ENCODE measurements at regions not wholly inside any gene's neighbourhood (a gene's known extent, or its start where the extent isn't known, plus 50 kb on each side); places are given as distances from the start of the nearest gene placed in this dataset.
A peak's percentile ranks its signal among the peaks of the same experiment; 100 is the strongest.

GRCh38 chr4:27779827-27780226 is 919.2 kb downstream of the STIM2 start:
- Histone ChIP-seq H2BK120ac (ENCODE audit: low read depth, low read length) (no peak overlapping the region), H3K79me2 (ENCODE audit: control insufficient read depth, insufficient read depth, low read length) (no peaks in the 10 kb centered on the region), H3K4me3 (ENCODE audit: low read length) (no peak overlapping the region), H3K27ac (ENCODE audit: low read depth, low read length) (no peak overlapping the region), H3K27me3 (ENCODE audit: insufficient read depth, low read length, poor library complexity) (no peaks in the 10 kb centered on the region), H3K4ac (ENCODE audit: low read depth, low read length) (no peak overlapping the region), H4K8ac (ENCODE audit: low read depth, low read length) (no peak overlapping the region), H4K5ac (ENCODE audit: low read length) (no peak overlapping the region), H3K4me2 (ENCODE audit: low read length) (no peak overlapping the region), H3K23ac (ENCODE audit: low read length) (no peak overlapping the region), H2BK5ac (ENCODE audit: low read length) (no peak overlapping the region), H3K56ac (ENCODE audit: low read length) (no peak overlapping the region), H3K36me3 (ENCODE audit: control insufficient read depth, insufficient read depth, low read length) (no peaks in the 10 kb centered on the region), H2BK15ac (replicated peaks; ENCODE audit: low read depth) (no peak overlapping the region), H2AK5ac (ENCODE audit: low read length) (no peak overlapping the region), H3K18ac (ENCODE audit: low read length) (no peak overlapping the region), H3K79me1 (ENCODE audit: low read length) (no peaks in the 10 kb centered on the region), H3K9ac (ENCODE audit: low read length) (no peak overlapping the region), H3K4me1 (ENCODE audit: control insufficient read depth, low read depth, low read length) (no peaks in the 10 kb centered on the region)
- no CpG with 5 or more reads among the region's 1 CpG for WGBS (ENCODE audit: extremely low coverage, insufficient coverage, low lambda C conversion rate)
- DNase-seq: no peak

GRCh38 chr4:27787195-27787594 is 926.6 kb downstream of the STIM2 start:
- H3K36me3 ChIP-seq (ENCODE audit: control insufficient read depth, insufficient read depth, low read length): no peaks in the 10 kb centered on the region
- no peaks in the 10 kb centered on the region for H3K27me3 ChIP-seq (ENCODE audit: insufficient read depth, low read length, poor library complexity)
- no peak overlapping the region for H3K18ac ChIP-seq (ENCODE audit: low read length)
- H3K23ac ChIP-seq (ENCODE audit: low read length): no peak overlapping the region
- WGBS (ENCODE audit: extremely low coverage, insufficient coverage, low lambda C conversion rate): no CpG with 5 or more reads among the region's 2 CpGs
- H3K4ac ChIP-seq (ENCODE audit: low read depth, low read length): no peak overlapping the region
- H3K4me1 ChIP-seq (ENCODE audit: control insufficient read depth, low read depth, low read length): peaks cover 5% of the 10 kb centered on the region
- no peak overlapping the region for H2AK5ac ChIP-seq (ENCODE audit: low read length)
- no peak overlapping the region for H4K8ac ChIP-seq (ENCODE audit: low read depth, low read length)
- no peak overlapping the region for H3K4me3 ChIP-seq (ENCODE audit: low read length)
- H2BK5ac ChIP-seq (ENCODE audit: low read length): no peak overlapping the region
- H3K27ac ChIP-seq (ENCODE audit: low read depth, low read length): no peak overlapping the region
- H2BK15ac ChIP-seq (replicated peaks; ENCODE audit: low read depth): no peak overlapping the region
- no peak for DNase-seq
- no peaks in the 10 kb centered on the region for H3K79me1 ChIP-seq (ENCODE audit: low read length)
- no peak overlapping the region for H3K56ac ChIP-seq (ENCODE audit: low read length)
- H3K9ac ChIP-seq (ENCODE audit: low read length): no peak overlapping the region
- no peak overlapping the region for H2BK120ac ChIP-seq (ENCODE audit: low read depth, low read length)
- no peak overlapping the region for H3K4me2 ChIP-seq (ENCODE audit: low read length)
- no peaks in the 10 kb centered on the region for H3K79me2 ChIP-seq (ENCODE audit: control insufficient read depth, insufficient read depth, low read length)
- no peak overlapping the region for H4K5ac ChIP-seq (ENCODE audit: low read length)

- Histone ChIP-seq H3K4me3 (ENCODE audit: low read length) (no peak overlapping the region), H2BK5ac (ENCODE audit: low read length) (no peak overlapping the region), H3K79me1 (ENCODE audit: low read length) (no peaks in the 10 kb centered on the region), H3K23ac (ENCODE audit: low read length) (no peak overlapping the region), H3K18ac (ENCODE audit: low read length) (no peak overlapping the region), H3K27ac (ENCODE audit: low read depth, low read length) (no peak overlapping the region), H3K56ac (ENCODE audit: low read length) (no peak overlapping the region), H3K4me2 (ENCODE audit: low read length) (no peak overlapping the region), H4K5ac (ENCODE audit: low read length) (no peak overlapping the region), H4K8ac (ENCODE audit: low read depth, low read length) (no peak overlapping the region), H3K4me1 (ENCODE audit: control insufficient read depth, low read depth, low read length) (peaks cover 5% of the 10 kb centered on the region), H2BK120ac (ENCODE audit: low read depth, low read length) (no peak overlapping the region), H3K36me3 (ENCODE audit: control insufficient read depth, insufficient read depth, low read length) (no peaks in the 10 kb centered on the region), H3K27me3 (ENCODE audit: insufficient read depth, low read length, poor library complexity) (no peaks in the 10 kb centered on the region), H2BK15ac (replicated peaks; ENCODE audit: low read depth) (no peak overlapping the region), H3K4ac (ENCODE audit: low read depth, low read length) (no peak overlapping the region), H2AK5ac (ENCODE audit: low read length) (no peak overlapping the region), H3K79me2 (ENCODE audit: control insufficient read depth, insufficient read depth, low read length) (no peaks in the 10 kb centered on the region), H3K9ac (ENCODE audit: low read length) (no peak overlapping the region)
- DNase-seq: no peak
- no CpG with 5 or more reads among the region's 6 CpGs for WGBS (ENCODE audit: extremely low coverage, insufficient coverage, low lambda C conversion rate)
Observed at GRCh38 chr4:27789773-27790172, 929.1 kb downstream of the STIM2 start.

- DNase-seq: peak; percentile 23
- Histone ChIP-seq H2BK120ac (ENCODE audit: low read depth, low read length) (no peak overlapping the region), H3K27ac (ENCODE audit: low read depth, low read length) (no peak overlapping the region), H3K79me1 (ENCODE audit: low read length) (no peaks in the 10 kb centered on the region), H4K8ac (ENCODE audit: low read depth, low read length) (no peak overlapping the region), H2BK5ac (ENCODE audit: low read length) (no peak overlapping the region), H3K9ac (ENCODE audit: low read length) (no peak overlapping the region), H2AK5ac (ENCODE audit: low read length) (no peak overlapping the region), H3K4me3 (ENCODE audit: low read length) (no peak overlapping the region), H3K79me2 (ENCODE audit: control insufficient read depth, insufficient read depth, low read length) (no peaks in the 10 kb centered on the region), H4K5ac (ENCODE audit: low read length) (no peak overlapping the region), H3K4me2 (ENCODE audit: low read length) (no peak overlapping the region), H3K4ac (ENCODE audit: low read depth, low read length) (no peak overlapping the region), H3K23ac (ENCODE audit: low read length) (no peak overlapping the region), H3K27me3 (ENCODE audit: insufficient read depth, low read length, poor library complexity) (no peaks in the 10 kb centered on the region), H3K56ac (ENCODE audit: low read length) (no peak overlapping the region), H3K18ac (ENCODE audit: low read length) (no peak overlapping the region), H3K36me3 (ENCODE audit: control insufficient read depth, insufficient read depth, low read length) (no peaks in the 10 kb centered on the region), H3K4me1 (ENCODE audit: control insufficient read depth, low read depth, low read length) (peaks cover 5% of the 10 kb centered on the region), H2BK15ac (replicated peaks; ENCODE audit: low read depth) (no peak overlapping the region)
- no CpG with 5 or more reads among the region's 5 CpGs for WGBS (ENCODE audit: extremely low coverage, insufficient coverage, low lambda C conversion rate)
Observed at GRCh38 chr4:27790911-27791310, 930.3 kb downstream of the STIM2 start.

GRCh38 chr4:27791640-27792039 is 931.0 kb downstream of the STIM2 start:
- no peak overlapping the region for H3K4me3 ChIP-seq (ENCODE audit: low read length)
- no peak overlapping the region for H3K4me2 ChIP-seq (ENCODE audit: low read length)
- no peak overlapping the region for H4K8ac ChIP-seq (ENCODE audit: low read depth, low read length)
- WGBS (ENCODE audit: extremely low coverage, insufficient coverage, low lambda C conversion rate): no CpG with 5 or more reads among the region's 4 CpGs
- H3K27ac ChIP-seq (ENCODE audit: low read depth, low read length): no peak overlapping the region
- no peak overlapping the region for H3K18ac ChIP-seq (ENCODE audit: low read length)
- H3K23ac ChIP-seq (ENCODE audit: low read length): no peak overlapping the region
- no peak overlapping the region for H4K5ac ChIP-seq (ENCODE audit: low read length)
- H3K56ac ChIP-seq (ENCODE audit: low read length): no peak overlapping the region
- no peak overlapping the region for H2BK5ac ChIP-seq (ENCODE audit: low read length)
- no peaks in the 10 kb centered on the region for H3K79me2 ChIP-seq (ENCODE audit: control insufficient read depth, insufficient read depth, low read length)
- H2BK15ac ChIP-seq (replicated peaks; ENCODE audit: low read depth): no peak overlapping the region
- H3K79me1 ChIP-seq (ENCODE audit: low read length): no peaks in the 10 kb centered on the region
- H2BK120ac ChIP-seq (ENCODE audit: low read depth, low read length): no peak overlapping the region
- H2AK5ac ChIP-seq (ENCODE audit: low read length): no peak overlapping the region
- H3K4ac ChIP-seq (ENCODE audit: low read depth, low read length): no peak overlapping the region
- H3K4me1 ChIP-seq (ENCODE audit: control insufficient read depth, low read depth, low read length): peaks cover 5% of the 10 kb centered on the region
- H3K27me3 ChIP-seq (ENCODE audit: insufficient read depth, low read length, poor library complexity): no peaks in the 10 kb centered on the region
- H3K36me3 ChIP-seq (ENCODE audit: control insufficient read depth, insufficient read depth, low read length): no peaks in the 10 kb centered on the region
- no peak overlapping the region for H3K9ac ChIP-seq (ENCODE audit: low read length)
- no peak for DNase-seq

GRCh38 chr4:27807207-27807606 is 946.6 kb downstream of the STIM2 start:
- no peak overlapping the region for H2BK15ac ChIP-seq (replicated peaks; ENCODE audit: low read depth)
- H2BK5ac ChIP-seq (ENCODE audit: low read length): no peak overlapping the region
- no peaks in the 10 kb centered on the region for H3K27me3 ChIP-seq (ENCODE audit: insufficient read depth, low read length, poor library complexity)
- no peak overlapping the region for H4K5ac ChIP-seq (ENCODE audit: low read length)
- H3K36me3 ChIP-seq (ENCODE audit: control insufficient read depth, insufficient read depth, low read length): no peaks in the 10 kb centered on the region
- no peak overlapping the region for H3K27ac ChIP-seq (ENCODE audit: low read depth, low read length)
- no peak overlapping the region for H2AK5ac ChIP-seq (ENCODE audit: low read length)
- H3K4ac ChIP-seq (ENCODE audit: low read depth, low read length): no peak overlapping the region
- no CpG with 5 or more reads among the region's 3 CpGs for WGBS (ENCODE audit: extremely low coverage, insufficient coverage, low lambda C conversion rate)
- no peak overlapping the region for H3K56ac ChIP-seq (ENCODE audit: low read length)
- H3K4me3 ChIP-seq (ENCODE audit: low read length): no peak overlapping the region
- no peak overlapping the region for H3K9ac ChIP-seq (ENCODE audit: low read length)
- H3K79me1 ChIP-seq (ENCODE audit: low read length): no peaks in the 10 kb centered on the region
- H3K4me2 ChIP-seq (ENCODE audit: low read length): no peak overlapping the region
- DNase-seq: no peak
- H3K4me1 ChIP-seq (ENCODE audit: control insufficient read depth, low read depth, low read length): no peaks in the 10 kb centered on the region
- no peak overlapping the region for H4K8ac ChIP-seq (ENCODE audit: low read depth, low read length)
- no peak overlapping the region for H3K23ac ChIP-seq (ENCODE audit: low read length)
- H2BK120ac ChIP-seq (ENCODE audit: low read depth, low read length): no peak overlapping the region
- no peak overlapping the region for H3K18ac ChIP-seq (ENCODE audit: low read length)
- H3K79me2 ChIP-seq (ENCODE audit: control insufficient read depth, insufficient read depth, low read length): no peaks in the 10 kb centered on the region

Data from mesendoderm (in vitro differentiated cells).